ENCODE measurements at regions not wholly inside any gene's neighbourhood (a gene's known extent, or its start where the extent isn't known, plus 50 kb on each side); places are given as distances from the start of the nearest gene placed in this dataset.
"Not testable (repeated sequence)": the region's sequence is repeated elsewhere in the genome, so short reads cannot be mapped to it uniquely, and the experiment has no call there.

GRCh38 chr5:2817031-2817603 is 65.6 kb upstream of the IRX2 start:
- DNase-seq: no peak

GRCh38 chr5:2813678-2814077 is 62.2 kb upstream of the IRX2 start:
- no peak for DNase-seq

- DNase-seq: no peak
Observed at GRCh38 chr5:2810644-2811043, 59.2 kb upstream of the IRX2 start.

- not testable (repeated sequence) for DNase-seq
Observed at GRCh38 chr5:2807244-2807643, 55.8 kb upstream of the IRX2 start.

- no peak for DNase-seq
Observed at GRCh38 chr5:2806176-2806575, 54.7 kb upstream of the IRX2 start.

GRCh38 chr5:2805080-2805479 is 53.6 kb upstream of the IRX2 start:
- no peak for DNase-seq

- no peak for DNase-seq
Observed at GRCh38 chr5:2803751-2804150, 52.3 kb upstream of the IRX2 start.

GRCh38 chr5:2802693-2803365 is 51.4 kb upstream of the IRX2 start:
- DNase-seq: no peak

GRCh38 chr5:2801577-2802525 is 50.4 kb upstream of the IRX2 start:
- DNase-seq: no peak

Data from NCI-H1417 treated with DMSO at 0.1 percent for 48 hours (cell line).